HEK293 (cell line): ENCODE measurements at regions not wholly inside any gene's neighbourhood (a gene's known extent, or its start where the extent isn't known, plus 50 kb on each side); places are given as distances from the start of the nearest gene placed in this dataset.
"Not testable (repeated sequence)": the region's sequence is repeated elsewhere in the genome, so short reads cannot be mapped to it uniquely, and the experiment has no call there.

ENCODE experiments used
- CTCF ChIA-PET: fragments of 350-600 bp; formaldehyde crosslinking; extraction: SDS; loops from one replicate; lab custom pipeline; 2021; ENCODE audit warnings: antibody characterized with exemption; lab: Yijun Ruan, JAX
- POLR2A ChIA-PET: fragments of 300-600 bp; formaldehyde crosslinking; extraction: SDS; loops from one replicate; lab custom pipeline; 2020; ENCODE audit warnings: antibody characterized with exemption, inconsistent platforms; lab: Yijun Ruan, JAX
- H3K27ac ChIP-seq: fragments of 200-500 bp; sonication (Bioruptor generic); 2 replicates; pipeline ENCODE4 v1.5.1; 2014; ENCODE audit warnings: low read depth, low read length, control low read depth, inconsistent platforms; ENCODE audit errors: extremely low read depth
- H3K36me3 ChIP-seq, 2 experiments: fragments of 200-500 bp in 1 of 2; sonication (Bioruptor generic) in 1 of 2; 1 replicate in 1 of 2; 2 replicates in 1 of 2; pipeline ENCODE4 v1.5.1; 2014 to 2017; ENCODE audit warnings: inconsistent platforms in 2 of 2, low read length in 2 of 2; ENCODE audit not compliant: control insufficient read depth in 2 of 2, insufficient read depth in 1 of 2
- H3K4me1 ChIP-seq: fragments of 200-500 bp; sonication (Bioruptor generic); 2 replicates; pipeline ENCODE4 v1.5.1; 2014; ENCODE audit warnings: mild to moderate bottlenecking, low read length, inconsistent platforms; ENCODE audit not compliant: control insufficient read depth, insufficient read depth
- H3K4me3 ChIP-seq: 2 replicates; pipeline ENCODE4 v1.5.1; 2011; ENCODE audit warnings: low read depth, mild to moderate bottlenecking, control low read depth, low read length, moderate library complexity
- H3K9me3 ChIP-seq: fragments of 200-500 bp; sonication (Bioruptor generic); 2 replicates; pipeline ENCODE4 v1.5.1; 2014; ENCODE audit warnings: low read depth, low read length, inconsistent platforms; ENCODE audit not compliant: control insufficient read depth, insufficient read depth
- GLI4 ChIP-seq: fragments of 450-650 bp; formaldehyde crosslinking; IDR thresholded peaks from 2 replicates; pipeline ENCODE4 v1.5.1; 2016; ENCODE audit warnings: missing biosample characterization, missing genetic modification characterization
- GLIS1 ChIP-seq: fragments of 450-650 bp; formaldehyde crosslinking; IDR thresholded peaks from 2 replicates; pipeline ENCODE4 v1.5.1; 2016; ENCODE audit warnings: missing biosample characterization, missing genetic modification characterization
- HOXD13 ChIP-seq: sonication (generic); formaldehyde crosslinking; IDR thresholded peaks from 2 replicates; pipeline ENCODE4 v1.8.0; 2022; ENCODE audit warnings: missing genetic modification reagents, borderline replicate concordance
- KLF10 ChIP-seq: fragments of 450-650 bp; IDR thresholded peaks from 2 replicates; pipeline ENCODE4 v1.5.1; 2018; ENCODE audit warnings: missing biosample characterization, mild to moderate bottlenecking, missing genetic modification characterization
- MEIS1 ChIP-seq: sonication (generic); formaldehyde crosslinking; IDR thresholded peaks from 2 replicates; pipeline ENCODE4 v1.8.1; 2022; ENCODE audit warnings: missing genetic modification reagents, mild to moderate bottlenecking, borderline replicate concordance
- SCRT1 ChIP-seq: fragments of 450-650 bp; formaldehyde crosslinking; IDR thresholded peaks from 2 replicates; pipeline ENCODE4 v1.5.1; 2016; ENCODE audit warnings: missing biosample characterization, missing genetic modification characterization, borderline replicate concordance
- WT1 ChIP-seq: fragments of 450-650 bp; formaldehyde crosslinking; IDR thresholded peaks from 2 replicates; pipeline ENCODE4 v1.5.1; 2016; ENCODE audit warnings: missing biosample characterization, missing genetic modification characterization
- ZBTB21 ChIP-seq: fragments of 450-650 bp; formaldehyde crosslinking; IDR thresholded peaks from 2 replicates; pipeline ENCODE4 v1.5.1; 2017; ENCODE audit warnings: missing biosample characterization, missing genetic modification characterization
- ZFP37 ChIP-seq: fragments of 450-650 bp; formaldehyde crosslinking; IDR thresholded peaks from 2 replicates; pipeline ENCODE4 v1.5.1; 2016; ENCODE audit warnings: missing biosample characterization, missing genetic modification characterization
- ZIC2 ChIP-seq: fragments of 450-650 bp; formaldehyde crosslinking; IDR thresholded peaks from 2 replicates; pipeline ENCODE4 v1.5.1; 2016; ENCODE audit warnings: missing biosample characterization, missing genetic modification characterization
- ZNF23 ChIP-seq: fragments of 450-650 bp; formaldehyde crosslinking; IDR thresholded peaks from 2 replicates; pipeline ENCODE4 v1.5.1; 2016; ENCODE audit warnings: missing biosample characterization, missing genetic modification characterization, borderline replicate concordance
- ZNF24 ChIP-seq: fragments of 450-650 bp; formaldehyde crosslinking; IDR thresholded peaks from 2 replicates; pipeline ENCODE4 v1.5.1; 2016; ENCODE audit warnings: missing biosample characterization, missing genetic modification characterization
- ZNF311 ChIP-seq: fragments of 450-650 bp; formaldehyde crosslinking; IDR thresholded peaks from 2 replicates; pipeline ENCODE4 v1.5.1; 2017; ENCODE audit warnings: missing biosample characterization, missing genetic modification characterization, borderline replicate concordance
- ZNF324 ChIP-seq: fragments of 450-650 bp; formaldehyde crosslinking; IDR thresholded peaks from 2 replicates; pipeline ENCODE4 v1.5.1; 2016; ENCODE audit warnings: missing biosample characterization, missing genetic modification characterization
- ZNF350 ChIP-seq: fragments of 450-650 bp; formaldehyde crosslinking; IDR thresholded peaks from 2 replicates; pipeline ENCODE4 v1.5.0; 2017; ENCODE audit warnings: missing biosample characterization, mild to moderate bottlenecking, missing genetic modification characterization
- ZNF404 ChIP-seq: fragments of 450-650 bp; formaldehyde crosslinking; IDR thresholded peaks from 2 replicates; pipeline ENCODE4 v1.5.1; 2017; ENCODE audit warnings: missing biosample characterization, missing genetic modification characterization
- ZNF416 ChIP-seq: fragments of 450-650 bp; formaldehyde crosslinking; IDR thresholded peaks from 2 replicates; pipeline ENCODE4 v1.5.1; 2016; ENCODE audit warnings: missing biosample characterization, missing genetic modification characterization
- ZNF426 ChIP-seq: fragments of 450-650 bp; formaldehyde crosslinking; IDR thresholded peaks from 2 replicates; pipeline ENCODE4 v1.5.1; 2017; ENCODE audit warnings: missing biosample characterization, missing genetic modification characterization, mild to moderate bottlenecking, inconsistent platforms, moderate library complexity
- ZNF514 ChIP-seq: fragments of 450-650 bp; formaldehyde crosslinking; IDR thresholded peaks from 2 replicates; pipeline ENCODE4 v1.5.1; 2016; ENCODE audit warnings: missing biosample characterization, missing genetic modification characterization
- ZNF521 ChIP-seq: fragments of 450-650 bp; formaldehyde crosslinking; IDR thresholded peaks from 2 replicates; pipeline ENCODE4 v1.5.1; 2017; ENCODE audit warnings: missing biosample characterization, mild to moderate bottlenecking, missing genetic modification characterization
- ZNF623 ChIP-seq: fragments of 450-650 bp; formaldehyde crosslinking; IDR thresholded peaks from 2 replicates; pipeline ENCODE4 v1.5.1; 2016; ENCODE audit warnings: missing biosample characterization, missing genetic modification characterization
- ZSCAN16 ChIP-seq: fragments of 450-650 bp; formaldehyde crosslinking; IDR thresholded peaks from 2 replicates; pipeline ENCODE4 v1.5.1; 2016; ENCODE audit warnings: missing biosample characterization, missing genetic modification characterization
- ZXDB ChIP-seq: fragments of 450-650 bp; formaldehyde crosslinking; IDR thresholded peaks from 2 replicates; pipeline ENCODE4 v1.5.1; 2016; ENCODE audit warnings: missing biosample characterization, missing genetic modification characterization
- TF ChIP-seq, protein P1 (sequence below): fragments of 450-650 bp; formaldehyde crosslinking; IDR thresholded peaks from 2 replicates; pipeline ENCODE4 v1.5.1; 2016; ENCODE audit warnings: missing biosample characterization, missing genetic modification characterization
- TF ChIP-seq, protein P2 (sequence below): fragments of 450-650 bp; IDR thresholded peaks from 2 replicates; pipeline ENCODE4 v1.5.1; 2018; ENCODE audit warnings: missing biosample characterization, mild to moderate bottlenecking, missing genetic modification characterization
- TF ChIP-seq, protein P3 (sequence below): fragments of 450-650 bp; formaldehyde crosslinking; IDR thresholded peaks from 2 replicates; pipeline ENCODE4 v1.5.1; 2016; ENCODE audit warnings: missing biosample characterization, missing genetic modification characterization

DNA sequence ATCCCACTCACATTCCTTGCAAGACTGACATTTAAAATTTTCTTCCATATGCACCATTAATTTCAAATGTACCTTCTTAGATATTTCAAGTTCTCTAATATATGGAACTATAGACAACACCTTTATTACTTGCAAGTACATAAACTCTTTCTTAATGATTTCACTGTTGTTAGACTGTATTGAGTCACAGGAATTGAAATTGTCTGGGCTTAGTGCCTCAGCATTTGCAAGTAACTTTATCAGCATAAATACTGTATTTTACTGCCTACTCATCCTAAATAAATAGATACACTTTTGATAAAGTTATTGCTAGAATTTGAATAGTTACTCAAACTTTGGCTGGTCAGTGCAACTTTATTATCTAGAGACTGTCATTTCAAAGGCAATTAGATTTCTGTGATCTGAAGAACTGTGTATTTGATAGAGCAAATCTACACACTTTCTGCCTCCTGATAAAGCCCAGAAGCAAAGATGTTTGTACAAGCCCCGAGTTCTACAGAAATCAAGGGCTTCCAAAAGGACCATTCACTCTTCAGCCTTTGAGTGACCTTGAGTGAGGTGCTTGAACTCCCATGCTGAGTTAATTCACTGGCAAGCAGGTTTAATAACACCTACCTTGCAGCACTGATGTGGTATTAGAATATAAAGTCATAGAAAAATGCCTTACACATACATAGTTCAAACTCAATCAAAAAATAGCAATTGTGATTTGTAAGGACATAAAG is 91.6 kb downstream of the COX7C start:
- H3K4me3 ChIP-seq = no peak overlapping the region
- no peaks in the 10 kb centered on the region for H3K9me3 ChIP-seq
- ChIA-PET POLR2A (no interaction called here), CTCF (no interaction called here)
- H3K36me3 ChIP-seq = no peaks in the 10 kb centered on the region
- TF ChIP-seq SCRT1 (tag by site-specific recombination) (no peak), ZNF324 (no peak), ZXDB (no peak)
- H3K27ac ChIP-seq = no peak overlapping the region
- H3K4me1 ChIP-seq = no peaks in the 10 kb centered on the region

DNA sequence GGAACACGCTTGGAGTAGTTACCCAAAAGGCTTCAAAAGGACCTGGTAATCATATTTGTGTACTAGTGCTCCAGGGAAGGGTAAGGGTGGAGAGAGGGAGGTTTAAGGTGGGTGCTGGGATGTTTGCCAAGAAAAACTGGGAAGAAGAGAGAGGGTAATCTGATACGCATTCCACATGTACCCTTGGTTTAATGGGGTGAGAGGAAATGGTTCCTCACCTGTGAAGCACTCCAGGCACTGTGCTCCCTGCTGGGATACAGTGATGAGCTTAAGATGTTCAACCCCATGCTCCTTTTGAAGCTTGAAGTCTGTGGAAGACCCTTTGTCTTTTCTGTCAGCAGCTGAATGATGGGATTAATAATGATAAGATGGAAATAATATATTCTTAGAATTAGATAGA is 98.4 kb downstream of the COX7C start:
- ChIA-PET CTCF (no interaction called here), POLR2A (no interaction called here)
- Histone ChIP-seq H3K27ac (no peak overlapping the region), H3K36me3 (no peaks in the 10 kb centered on the region), H3K9me3 (no peaks in the 10 kb centered on the region), H3K4me3 (no peak overlapping the region), H3K4me1 (no peaks in the 10 kb centered on the region)
- no peak for TF ChIP-seq ZSCAN16 (tag by site-specific recombination)
- TF ChIP-seq GLIS1 (tag by site-specific recombination) = 0 out of 2 replicates have a peak, but pooled peaks have one; percentile 7
- TF ChIP-seq ZIC2 (tag by site-specific recombination) = 0 out of 2 replicates have a peak, but pooled peaks have one; percentile 46
- TF ChIP-seq, protein P1, sequence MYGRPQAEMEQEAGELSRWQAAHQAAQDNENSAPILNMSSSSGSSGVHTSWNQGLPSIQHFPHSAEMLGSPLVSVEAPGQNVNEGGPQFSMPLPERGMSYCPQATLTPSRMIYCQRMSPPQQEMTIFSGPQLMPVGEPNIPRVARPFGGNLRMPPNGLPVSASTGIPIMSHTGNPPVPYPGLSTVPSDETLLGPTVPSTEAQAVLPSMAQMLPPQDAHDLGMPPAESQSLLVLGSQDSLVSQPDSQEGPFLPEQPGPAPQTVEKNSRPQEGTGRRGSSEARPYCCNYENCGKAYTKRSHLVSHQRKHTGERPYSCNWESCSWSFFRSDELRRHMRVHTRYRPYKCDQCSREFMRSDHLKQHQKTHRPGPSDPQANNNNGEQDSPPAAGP = peak; percentile 34; the same call in 1 of the 2 replicates
- TF ChIP-seq WT1 (tag by site-specific recombination) = peak; percentile 52; the same call in 1 of the 2 replicates
- TF ChIP-seq ZNF23 = no peak

DNA sequence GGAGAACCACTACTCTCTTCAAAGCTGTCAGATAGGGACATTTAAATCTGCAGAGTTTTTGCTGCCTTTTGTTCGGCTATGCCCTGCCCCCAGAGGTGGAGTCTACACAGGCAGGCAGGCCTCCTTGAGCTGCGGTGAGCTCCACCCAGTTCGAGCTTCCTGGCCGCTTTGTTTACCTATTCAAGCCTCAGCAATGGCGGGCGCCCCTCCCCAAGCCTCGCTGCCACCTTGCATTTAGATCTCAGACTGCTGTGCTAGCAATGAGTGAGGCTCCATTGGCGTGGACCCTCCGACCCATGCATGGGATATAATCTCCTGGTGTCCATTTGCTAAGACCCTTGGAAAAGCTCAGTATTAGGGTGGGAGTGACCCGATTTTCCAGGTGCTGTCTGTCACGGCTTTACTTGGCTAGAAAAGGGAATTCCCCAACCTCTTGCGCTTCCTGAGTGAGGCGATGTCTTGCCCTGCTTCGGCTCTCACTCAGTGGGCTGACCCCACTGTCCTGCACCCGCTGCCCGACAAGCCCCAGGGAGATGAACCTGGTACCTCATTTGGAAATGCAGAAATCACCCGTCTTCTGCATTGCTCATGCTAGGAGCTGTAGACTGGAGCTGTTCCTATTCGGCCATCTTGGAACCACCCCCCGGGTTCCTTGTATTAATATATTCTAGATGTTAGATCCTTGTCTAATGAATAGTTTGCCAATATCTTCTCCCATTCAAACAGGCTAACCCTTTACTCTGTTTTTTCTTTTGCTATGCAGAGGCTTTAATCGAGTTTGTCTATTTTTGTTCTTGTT is 113.8 kb downstream of the COX7C start:
- H3K4me3 ChIP-seq, H3K27ac ChIP-seq, H3K9me3 ChIP-seq, CTCF ChIA-PET, H3K36me3 ChIP-seq, H3K4me1 ChIP-seq, POLR2A ChIA-PET: not testable (repeated sequence)

DNA sequence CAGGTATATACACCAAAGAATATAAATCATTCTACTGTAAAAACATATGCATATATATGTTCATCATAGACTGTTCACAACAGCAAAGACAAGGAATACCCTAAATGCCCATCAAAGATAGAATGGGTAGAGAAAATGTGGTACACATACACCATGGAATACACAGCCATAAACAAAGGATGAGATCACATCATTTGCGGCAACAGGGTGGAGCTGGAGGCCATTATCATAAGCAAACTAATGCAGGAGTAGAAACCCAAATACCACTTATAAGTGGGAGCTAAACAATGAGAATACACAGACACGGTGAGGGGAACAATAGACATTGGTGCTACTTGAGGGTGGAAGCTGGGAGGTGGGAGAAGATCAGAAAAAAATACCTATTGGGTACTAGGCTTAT is 117.6 kb downstream of the COX7C start:
- Histone ChIP-seq H3K36me3 (no peaks in the 10 kb centered on the region), H3K9me3 (no peaks in the 10 kb centered on the region), H3K4me3 (no peak overlapping the region), H3K27ac (no peak overlapping the region), H3K4me1 (no peaks in the 10 kb centered on the region)
- ChIA-PET CTCF (no interaction called here), POLR2A (no interaction called here)
- TF ChIP-seq ZNF350 (tag by site-specific recombination) = no peak
- TF ChIP-seq ZNF623 = no peak
- no peak for TF ChIP-seq ZNF404
- no peak for TF ChIP-seq KLF10 (tag by site-specific recombination)
- TF ChIP-seq ZBTB21 (tag by site-specific recombination) = no peak
- no peak for TF ChIP-seq ZNF24 (tag by site-specific recombination)
- TF ChIP-seq ZNF311 (tag by site-specific recombination) = no peak
- TF ChIP-seq, protein P2, sequence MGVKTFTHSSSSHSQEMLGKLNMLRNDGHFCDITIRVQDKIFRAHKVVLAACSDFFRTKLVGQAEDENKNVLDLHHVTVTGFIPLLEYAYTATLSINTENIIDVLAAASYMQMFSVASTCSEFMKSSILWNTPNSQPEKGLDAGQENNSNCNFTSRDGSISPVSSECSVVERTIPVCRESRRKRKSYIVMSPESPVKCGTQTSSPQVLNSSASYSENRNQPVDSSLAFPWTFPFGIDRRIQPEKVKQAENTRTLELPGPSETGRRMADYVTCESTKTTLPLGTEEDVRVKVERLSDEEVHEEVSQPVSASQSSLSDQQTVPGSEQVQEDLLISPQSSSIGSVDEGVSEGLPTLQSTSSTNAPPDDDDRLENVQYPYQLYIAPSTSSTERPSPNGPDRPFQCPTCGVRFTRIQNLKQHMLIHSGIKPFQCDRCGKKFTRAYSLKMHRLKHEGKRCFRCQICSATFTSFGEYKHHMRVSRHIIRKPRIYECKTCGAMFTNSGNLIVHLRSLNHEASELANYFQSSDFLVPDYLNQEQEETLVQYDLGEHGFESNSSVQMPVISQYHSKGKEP (tag by site-specific recombination) = no peak
- TF ChIP-seq GLI4 (tag by site-specific recombination) = no peak
- no peak for TF ChIP-seq MEIS1 (CRISPR knock-in tag)
- no peak for TF ChIP-seq HOXD13 (CRISPR knock-in tag)
- no peak for TF ChIP-seq ZNF514
- no peak for TF ChIP-seq ZNF426 (tag by site-specific recombination)
- no peak for TF ChIP-seq ZNF416 (tag by site-specific recombination)
- TF ChIP-seq, protein P3, sequence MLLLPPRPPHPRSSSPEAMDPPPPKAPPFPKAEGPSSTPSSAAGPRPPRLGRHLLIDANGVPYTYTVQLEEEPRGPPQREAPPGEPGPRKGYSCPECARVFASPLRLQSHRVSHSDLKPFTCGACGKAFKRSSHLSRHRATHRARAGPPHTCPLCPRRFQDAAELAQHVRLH (tag by site-specific recombination) = no peak
- TF ChIP-seq ZNF521 (tag by site-specific recombination) = no peak
- no peak for TF ChIP-seq ZFP37 (tag by site-specific recombination)
